H9 (cell line): ENCODE measurements at regions not wholly inside any gene's neighbourhood (a gene's known extent, or its start where the extent isn't known, plus 50 kb on each side); places are given as distances from the start of the nearest gene placed in this dataset.
"Not testable (repeated sequence)": the region's sequence is repeated elsewhere in the genome, so short reads cannot be mapped to it uniquely, and the experiment has no call there.

Source experiments
- DNase-seq: peaks from one replicate; pipeline ENCODE4 v3.0.0-alpha.2; 2017
- H2AFZ ChIP-seq: one replicate; pipeline ENCODE4 v1.6.1; 2013; ENCODE audit warnings: mild to moderate bottlenecking, low read length, control low read depth, moderate library complexity
- H2AK5ac ChIP-seq: 2 replicates; pipeline ENCODE4 v1.6.1; 2013; ENCODE audit warnings: low read length, control low read depth, mixed read lengths; ENCODE audit not compliant: insufficient read length
- H2BK120ac ChIP-seq: one replicate; pipeline ENCODE4 v1.6.1; 2013; ENCODE audit warnings: low read depth, mild to moderate bottlenecking, low read length, control low read depth, inconsistent platforms; ENCODE audit not compliant: poor library complexity, severe bottlenecking
- H2BK12ac ChIP-seq: 2 replicates; pipeline ENCODE4 v1.6.1; 2013; ENCODE audit warnings: low read length, control low read depth, mixed read lengths, low read depth; ENCODE audit not compliant: insufficient read length
- H2BK15ac ChIP-seq: 2 replicates; pipeline ENCODE4 v1.6.1; 2013; ENCODE audit warnings: low read depth, low read length, control low read depth
- H2BK20ac ChIP-seq: one replicate; pipeline ENCODE4 v1.6.1; 2013; ENCODE audit warnings: low read depth, mild to moderate bottlenecking, low read length, control low read depth, inconsistent platforms; ENCODE audit not compliant: poor library complexity, severe bottlenecking
- H2BK5ac ChIP-seq: 2 replicates; pipeline ENCODE4 v1.6.1; 2013; ENCODE audit warnings: low read length, control low read depth, mixed read lengths; ENCODE audit not compliant: insufficient read length
- H3K14ac ChIP-seq: 2 replicates; pipeline ENCODE4 v1.6.1; 2013; ENCODE audit warnings: low read length, control low read depth; ENCODE audit not compliant: insufficient read depth
- H3K18ac ChIP-seq: 2 replicates; pipeline ENCODE4 v1.6.1; 2013; ENCODE audit warnings: low read depth, mild to moderate bottlenecking, mixed read lengths, low read length, control low read depth; ENCODE audit not compliant: insufficient read length
- H3K23ac ChIP-seq: 2 replicates; pipeline ENCODE4 v1.6.1; 2013; ENCODE audit warnings: low read length, control low read depth, mixed read lengths, low read depth; ENCODE audit not compliant: insufficient read length
- H3K23me2 ChIP-seq: 2 replicates; pipeline ENCODE4 v1.6.1; 2013; ENCODE audit warnings: low read depth, mild to moderate bottlenecking, mixed read lengths, low read length, control low read depth; ENCODE audit not compliant: insufficient read length, poor library complexity, severe bottlenecking
- H3K27ac ChIP-seq: 2 replicates; pipeline ENCODE4 v1.5.1; 2013; ENCODE audit warnings: low read length, control low read depth, mixed read lengths, low read depth; ENCODE audit not compliant: insufficient read length
- H3K27me3 ChIP-seq: 2 replicates; pipeline ENCODE4 v1.6.1; 2013; ENCODE audit warnings: low read length, control low read depth, inconsistent platforms; ENCODE audit not compliant: insufficient read depth
- H3K4ac ChIP-seq: 2 replicates; pipeline ENCODE4 v1.6.1; 2013; ENCODE audit warnings: low read depth, mild to moderate bottlenecking, control low read depth, inconsistent platforms, low read length, moderate library complexity
- H3K4me1 ChIP-seq: 2 replicates; pipeline ENCODE4 v1.6.1; 2013; ENCODE audit warnings: low read length, control low read depth, inconsistent platforms; ENCODE audit not compliant: insufficient read depth
- H3K4me2 ChIP-seq: 2 replicates; pipeline ENCODE4 v1.6.1; 2013; ENCODE audit warnings: low read length, control low read depth, mixed read lengths; ENCODE audit not compliant: insufficient read length, insufficient read depth
- H3K56ac ChIP-seq: 2 replicates; pipeline ENCODE4 v1.6.1; 2013; ENCODE audit warnings: low read depth, mild to moderate bottlenecking, mixed read lengths, low read length, control low read depth; ENCODE audit not compliant: insufficient read length
- H3K79me1 ChIP-seq: 2 replicates; pipeline ENCODE4 v1.6.1; 2013; ENCODE audit warnings: low read depth, mild to moderate bottlenecking, moderate library complexity, low read length, control low read depth, inconsistent platforms; ENCODE audit not compliant: insufficient read depth, poor library complexity, severe bottlenecking
- H3K79me2 ChIP-seq: 2 replicates; pipeline ENCODE4 v1.6.1; 2013; ENCODE audit warnings: low read length, control low read depth, inconsistent platforms; ENCODE audit not compliant: insufficient read depth
- H3K9ac ChIP-seq: 2 replicates; pipeline ENCODE4 v1.6.1; 2013; ENCODE audit warnings: low read length, control low read depth, mixed read lengths; ENCODE audit not compliant: insufficient read length; ENCODE audit errors: extremely low read depth
- H3K9me3 ChIP-seq: one replicate; pipeline ENCODE4 v1.6.1; 2013; ENCODE audit warnings: low read depth, low read length, inconsistent platforms; ENCODE audit not compliant: control insufficient read depth
- H3T11ph ChIP-seq: one replicate; pipeline ENCODE4 v1.6.1; 2013; ENCODE audit warnings: mild to moderate bottlenecking, low read length, control low read depth, inconsistent platforms
- H4K20me1 ChIP-seq: one replicate; pipeline ENCODE4 v1.6.1; 2013; ENCODE audit not compliant: control insufficient read depth, insufficient read length, insufficient read depth
- H4K5ac ChIP-seq: 2 replicates; pipeline ENCODE4 v1.6.1; 2013; ENCODE audit warnings: low read depth, mild to moderate bottlenecking, mixed read lengths, low read length, control low read depth; ENCODE audit not compliant: insufficient read length
- H4K8ac ChIP-seq: replicated peaks from 2 replicates; pipeline ENCODE4 v1.6.1; 2013; ENCODE audit warnings: low read length, control low read depth, mixed read lengths, low read depth; ENCODE audit not compliant: insufficient read length
- H4K91ac ChIP-seq: 2 replicates; pipeline ENCODE4 v1.6.1; 2013; ENCODE audit warnings: low read depth, mild to moderate bottlenecking, moderate library complexity, mixed read lengths, low read length, control low read depth; ENCODE audit not compliant: insufficient read length
- H3K27ac Mint-ChIP-seq, 3 experiments: 2 replicates in 2 of 3; 3 replicates in 1 of 3; pipeline ENCODE4 v1.8.0; 2020 to 2021; ENCODE audit warnings: mixed read lengths in 3 of 3, mild to moderate bottlenecking in 1 of 3, moderate library complexity in 1 of 3
- H3K27me3 Mint-ChIP-seq: 2 replicates; pipeline ENCODE4 v1.8.0; 2021; ENCODE audit warnings: low read depth, mild to moderate bottlenecking, moderate library complexity, mixed read lengths
- H3K36me3 Mint-ChIP-seq, 3 experiments: 2 replicates in 2 of 3; 3 replicates in 1 of 3; pipeline ENCODE4 v1.8.0; 2020 to 2021; ENCODE audit warnings: low read depth in 3 of 3, mixed read lengths in 3 of 3; ENCODE audit not compliant: insufficient read depth in 1 of 3
- H3K4me1 Mint-ChIP-seq, 2 experiments: 2 replicates each; pipeline ENCODE4 v1.8.0; 2020; ENCODE audit warnings: mixed read lengths in 2 of 2
- H3K4me3 Mint-ChIP-seq, 2 experiments: 2 replicates in 1 of 2; 3 replicates in 1 of 2; pipeline ENCODE4 v1.8.0; 2020 to 2021; ENCODE audit warnings: mild to moderate bottlenecking in 2 of 2, mixed read lengths in 2 of 2, moderate library complexity in 1 of 2
- H3K9me3 Mint-ChIP-seq, 2 experiments: 2 replicates in 1 of 2; 3 replicates in 1 of 2; pipeline ENCODE4 v1.8.0; 2020; ENCODE audit warnings: mild to moderate bottlenecking in 2 of 2, mixed read lengths in 2 of 2, moderate library complexity in 1 of 2
- CTCF ChIP-seq: fragments of 200-600 bp; sonication (generic); conservative IDR thresholded peaks from 3 replicates; pipeline ENCODE4 v1.8.0; 2021; ENCODE audit warnings: antibody characterized with exemption, mild to moderate bottlenecking
- WGBS: extraction: QIAGEN DNeasy Blood & Tissue Kit; methylation state at CpG from one replicate; pipeline ENCODE4 v1.1.7; 2013; ENCODE audit warnings: missing lambda C conversion rate, low lambda C conversion rate, mixed read lengths; ENCODE audit not compliant: insufficient read length; ENCODE audit errors: extremely low coverage; 5-methylcytosine and 5-hydroxymethylcytosine counted together

GRCh38 chr5:24986326-24986725 is 341.5 kb upstream of the CDH10 start:
- no peak overlapping the region for H2BK120ac ChIP-seq
- H3K79me2 ChIP-seq: no peaks in the 10 kb centered on the region
- no peak overlapping the region for H2AK5ac ChIP-seq
- Mint-ChIP-seq H3K36me3 (no peaks in the 10 kb centered on the region), H3K27me3 (no peaks in the 10 kb centered on the region), H3K27ac (no peak overlapping the region), H3K9me3 (peaks cover 0 to 3% of the 10 kb centered on the region in 2 experiments; a peak in 2 of 5 replicates), H3K4me3 (no peak overlapping the region), H3K4me1 (no peaks in the 10 kb centered on the region)
- no peak overlapping the region for H3K27ac ChIP-seq
- no peaks in the 10 kb centered on the region for H3K23me2 ChIP-seq
- H3K9ac ChIP-seq: no peak overlapping the region
- no peaks in the 10 kb centered on the region for H3K9me3 ChIP-seq
- H3T11ph ChIP-seq: no peak overlapping the region
- H3K4ac ChIP-seq: no peak overlapping the region
- H3K79me1 ChIP-seq: no peaks in the 10 kb centered on the region
- no peak overlapping the region for H2BK20ac ChIP-seq
- H2AFZ ChIP-seq: no peak overlapping the region
- no peaks in the 10 kb centered on the region for H4K20me1 ChIP-seq
- no peak overlapping the region for H3K56ac ChIP-seq
- H4K5ac ChIP-seq: no peak overlapping the region
- no peaks in the 10 kb centered on the region for H3K27me3 ChIP-seq
- H2BK12ac ChIP-seq: no peak overlapping the region
- H2BK5ac ChIP-seq: no peak overlapping the region
- no peak overlapping the region for H3K18ac ChIP-seq
- H4K8ac ChIP-seq: no peak overlapping the region
- H2BK15ac ChIP-seq: no peak overlapping the region
- no peak for DNase-seq
- no peak overlapping the region for H4K91ac ChIP-seq
- no peak overlapping the region for H3K23ac ChIP-seq
- no peak overlapping the region for H3K14ac ChIP-seq
- H3K4me2 ChIP-seq: no peak overlapping the region
- TF ChIP-seq CTCF: no peak
- WGBS: no CpG with 5 or more reads among the region's 3 CpGs
- H3K4me1 ChIP-seq: no peaks in the 10 kb centered on the region

GRCh38 chr5:24978552-24978951 is 333.8 kb upstream of the CDH10 start:
- not testable (repeated sequence) for H3K56ac ChIP-seq, H3K27me3 Mint-ChIP-seq, H3K4me3 Mint-ChIP-seq, H3K27me3 ChIP-seq, H2BK15ac ChIP-seq, H2BK12ac ChIP-seq, H3K23me2 ChIP-seq, H3T11ph ChIP-seq, H2BK120ac ChIP-seq, H3K9ac ChIP-seq, H3K27ac Mint-ChIP-seq, H3K4me2 ChIP-seq, H3K4ac ChIP-seq, H3K79me1 ChIP-seq, H3K23ac ChIP-seq, H4K20me1 ChIP-seq, H3K9me3 ChIP-seq, H3K27ac ChIP-seq, H4K8ac ChIP-seq, H3K14ac ChIP-seq, H3K4me1 ChIP-seq, H4K91ac ChIP-seq, DNase-seq, H4K5ac ChIP-seq, H3K79me2 ChIP-seq, H2AK5ac ChIP-seq, H3K18ac ChIP-seq, H2BK5ac ChIP-seq, H2AFZ ChIP-seq, H3K36me3 Mint-ChIP-seq, H3K9me3 Mint-ChIP-seq, H2BK20ac ChIP-seq
- H3K4me1 Mint-ChIP-seq: peaks cover 10 to 11% of the 10 kb centered on the region in 2 experiments
- WGBS: no CpG with 5 or more reads among the region's 3 CpGs
